GM08714 (cell line): ENCODE measurements at regions not wholly inside any gene's neighbourhood (a gene's known extent, or its start where the extent isn't known, plus 50 kb on each side); places are given as distances from the start of the nearest gene placed in this dataset.

Source experiments
- H3K4me3 ChIP-seq: fragments of 200-500 bp; sonication (Bioruptor generic); 2 replicates; pipeline ENCODE4 v1.5.1; 2014; ENCODE audit warnings: mild to moderate bottlenecking, low read length, inconsistent platforms
- ZNF274 ChIP-seq: IDR thresholded peaks from 2 replicates; pipeline ENCODE4 v1.6.1; 2012; ENCODE audit warnings: mild to moderate bottlenecking, low read depth, low read length

GRCh38 chr10:123449234-123449962, 216.8 kb upstream of the GPR26 start:
- H3K4me3 ChIP-seq = no peak overlapping the region

DNA sequence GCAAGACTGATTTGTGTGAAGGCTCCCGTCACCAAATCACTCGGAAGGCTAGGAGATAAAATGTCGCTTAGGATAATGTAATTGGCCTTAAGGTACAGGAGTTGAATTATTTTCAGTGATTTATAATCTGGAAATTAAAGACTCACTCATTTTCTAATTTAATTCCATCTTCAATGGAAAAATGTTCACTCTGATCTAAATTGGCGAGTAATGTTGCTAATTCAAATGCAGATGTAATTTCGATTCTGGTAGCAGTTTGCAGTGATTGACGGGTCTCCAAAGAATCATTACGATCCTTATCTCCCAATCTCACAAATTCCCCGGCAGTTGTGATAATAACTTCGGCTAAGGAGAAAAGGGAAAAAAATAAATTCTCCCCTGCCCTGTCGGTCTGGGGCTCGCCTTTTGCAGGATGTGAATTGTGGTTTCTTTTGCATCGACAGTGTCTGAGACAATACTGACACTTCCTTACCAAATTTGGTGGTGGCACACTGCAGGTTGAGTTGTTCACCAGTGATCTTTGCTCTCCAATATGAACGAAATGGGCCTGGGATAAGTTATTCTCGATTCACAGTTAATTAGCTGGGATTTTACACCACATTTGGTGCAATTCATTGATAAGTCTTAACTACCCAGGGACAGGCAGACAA, 215.1 kb upstream of the GPR26 start:
- TF ChIP-seq ZNF274 = no peak

More at GRCh38 chr10:123449234-123449962, 216.8 kb upstream of the GPR26 start:
- no peak for TF ChIP-seq ZNF274

GRCh38 chr10:123451618-123452245, 214.4 kb upstream of the GPR26 start:
- no peak for TF ChIP-seq ZNF274
- H3K4me3 ChIP-seq = no peak overlapping the region

More for the DNA sequence above, 215.1 kb upstream of the GPR26 start:
- H3K4me3 ChIP-seq = no peak overlapping the region

DNA sequence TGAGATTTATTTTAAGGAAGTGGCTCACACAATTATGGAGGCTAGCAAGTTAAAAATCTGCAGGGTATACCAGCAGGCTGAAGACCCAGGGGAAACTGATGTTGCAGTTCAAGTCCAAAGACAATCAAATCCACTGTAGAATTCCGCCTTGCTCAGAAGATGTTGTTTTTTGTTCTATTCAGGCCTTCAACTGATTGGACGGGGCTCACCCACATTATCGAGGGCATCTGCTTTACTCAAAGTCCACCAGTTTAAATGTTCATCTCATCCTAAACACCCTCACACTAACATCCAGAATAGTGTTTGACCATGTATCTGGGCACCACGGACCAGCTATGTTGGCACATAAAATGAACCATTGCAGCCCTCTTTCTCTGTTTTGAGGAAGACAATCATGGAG, 211.2 kb upstream of the GPR26 start:
- TF ChIP-seq ZNF274 = no peak
- no peak overlapping the region for H3K4me3 ChIP-seq

GRCh38 chr10:123455861-123456260, 210.3 kb upstream of the GPR26 start:
- H3K4me3 ChIP-seq = no peak overlapping the region
- no peak for TF ChIP-seq ZNF274

GRCh38 chr10:123458933-123459332, 207.2 kb upstream of the GPR26 start:
- TF ChIP-seq ZNF274 = no peak

GRCh38 chr10:123459371-123460091, 206.6 kb upstream of the GPR26 start:
- no peak for TF ChIP-seq ZNF274

More at GRCh38 chr10:123458933-123459332, 207.2 kb upstream of the GPR26 start:
- no peak overlapping the region for H3K4me3 ChIP-seq

GRCh38 chr10:123462246-123462645, 203.9 kb upstream of the GPR26 start:
- no peak for TF ChIP-seq ZNF274
- H3K4me3 ChIP-seq = no peak overlapping the region

More at GRCh38 chr10:123459371-123460091, 206.6 kb upstream of the GPR26 start:
- H3K4me3 ChIP-seq = no peak overlapping the region

- TF ChIP-seq ZNF274 = no peak
- no peak overlapping the region for H3K4me3 ChIP-seq
Measured at GRCh38 chr10:123462756-123463155, 203.4 kb upstream of the GPR26 start.

GRCh38 chr10:123463181-123463580, 203.0 kb upstream of the GPR26 start:
- no peak for TF ChIP-seq ZNF274
- no peak overlapping the region for H3K4me3 ChIP-seq

DNA sequence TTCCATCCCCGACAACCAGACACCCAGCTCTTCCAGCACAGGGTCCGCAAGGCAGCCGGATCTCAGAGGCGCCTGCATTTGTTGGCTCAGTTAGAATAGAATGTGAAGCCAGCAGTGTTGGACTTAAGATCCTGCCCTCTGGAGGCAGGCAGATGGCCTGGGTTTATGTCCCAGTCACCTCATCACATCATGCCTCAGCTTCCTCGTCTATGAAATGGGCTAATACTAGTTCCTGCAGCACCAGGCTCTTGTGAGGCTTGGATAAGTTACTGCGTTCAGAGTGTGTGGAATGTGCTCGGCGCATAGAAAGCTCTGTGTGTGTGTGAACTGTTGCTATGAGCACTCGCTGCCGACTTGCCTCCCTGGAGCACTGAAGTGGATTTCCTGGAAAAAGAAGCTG, 202.5 kb upstream of the GPR26 start:
- H3K4me3 ChIP-seq = no peak overlapping the region
- TF ChIP-seq ZNF274 = no peak

GRCh38 chr10:123464430-123465323, 201.5 kb upstream of the GPR26 start:
- no peak overlapping the region for H3K4me3 ChIP-seq
- no peak for TF ChIP-seq ZNF274

GRCh38 chr10:123470336-123470921, 195.7 kb upstream of the GPR26 start:
- TF ChIP-seq ZNF274 = no peak
- no peak overlapping the region for H3K4me3 ChIP-seq
